GM12892 (cell line): ENCODE measurements at regions not wholly inside any gene's neighbourhood (a gene's known extent, or its start where the extent isn't known, plus 50 kb on each side); places are given as distances from the start of the nearest gene placed in this dataset.

ENCODE experiments used
- POLR2A ChIP-seq: IDR thresholded peaks from 2 replicates; pipeline ENCODE4 v1.6.1; 2011; ENCODE audit warnings: low read depth, low read length, control low read depth
- POLR2AphosphoS5 ChIP-seq: IDR thresholded peaks from 2 replicates; pipeline ENCODE4 v1.6.1; 2011; ENCODE audit warnings: low read depth, low read length, control low read depth

DNA sequence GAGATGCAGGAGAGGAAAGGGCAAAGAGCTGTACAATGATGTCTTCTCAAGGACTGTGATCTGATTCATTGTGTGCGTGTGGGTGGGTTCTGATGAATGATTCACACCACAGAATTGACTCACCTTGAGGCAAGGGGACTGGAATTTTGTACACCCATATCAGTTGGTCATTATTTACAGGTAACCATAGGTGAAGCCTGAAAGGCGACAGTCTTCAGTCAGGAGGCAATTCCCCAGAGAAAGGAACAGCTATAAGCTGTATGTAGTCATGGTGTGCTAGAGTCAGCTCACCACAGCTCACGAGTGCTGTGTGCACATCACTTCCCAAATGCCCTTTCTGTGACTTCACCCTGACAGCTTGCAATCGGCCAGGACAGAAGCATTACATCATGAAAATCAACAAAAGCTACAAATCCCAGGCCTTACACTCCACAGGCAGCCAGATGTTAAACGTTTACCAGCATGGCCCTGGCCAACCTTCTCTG lies 87.6 kb upstream of the RPS23 start:
- TF ChIP-seq POLR2A (no peak), POLR2AphosphoS5 (no peak)
